GM19438 (cell line): ENCODE measurements at regions not wholly inside any gene's neighbourhood (a gene's known extent, or its start where the extent isn't known, plus 50 kb on each side); places are given as distances from the start of the nearest gene placed in this dataset.
"Not testable (repeated sequence)": the region's sequence is repeated elsewhere in the genome, so short reads cannot be mapped to it uniquely, and the experiment has no call there.

ENCODE experiments used
- ATAC-seq: cut with Tn5 transposase; IDR thresholded peaks from one replicate; pipeline ENCODE4 v1.9.1; 2021; ENCODE audit warnings: low read depth; ENCODE audit not compliant: unreplicated experiment

DNA sequence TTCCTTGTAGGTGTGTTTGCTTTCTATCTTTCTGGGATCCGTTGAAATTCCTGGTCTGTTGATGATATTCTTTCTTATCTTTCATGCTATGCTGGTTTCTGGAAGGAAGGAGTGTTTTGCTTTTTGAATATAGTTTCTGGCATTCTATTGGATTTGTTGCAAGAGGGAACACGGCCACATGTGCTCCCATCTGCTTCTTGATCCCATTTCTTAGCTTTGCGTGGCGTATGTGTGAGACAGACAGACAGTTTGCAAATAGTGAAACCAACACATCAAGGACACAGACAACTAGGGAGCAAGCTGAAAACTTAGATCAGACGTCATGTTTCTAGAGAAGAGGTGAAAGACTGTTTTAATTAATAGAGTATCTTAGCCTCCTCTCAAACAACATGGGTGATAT, 261.9 kb upstream of the PUDP start:
- ATAC-seq: no peak

DNA sequence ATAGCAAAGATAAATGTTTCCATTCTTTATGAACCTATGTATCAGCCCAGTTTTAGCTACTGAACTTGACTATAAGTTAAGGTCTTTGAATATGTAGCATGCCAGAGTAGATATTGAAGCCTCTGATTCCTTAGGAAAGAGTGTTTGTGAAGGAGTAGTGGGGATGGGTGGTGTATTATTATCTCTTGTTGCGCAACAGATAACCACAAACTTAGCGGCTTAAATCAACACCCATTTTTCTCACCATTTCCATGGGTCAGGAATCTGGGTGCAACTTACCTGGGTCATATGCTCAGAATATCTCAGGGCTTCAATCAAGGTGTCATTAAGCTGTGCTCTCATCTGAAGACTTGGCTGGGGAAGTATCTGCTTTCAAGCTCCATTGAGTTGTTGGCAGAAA, 251.4 kb upstream of the PUDP start:
- ATAC-seq: no peak

DNA sequence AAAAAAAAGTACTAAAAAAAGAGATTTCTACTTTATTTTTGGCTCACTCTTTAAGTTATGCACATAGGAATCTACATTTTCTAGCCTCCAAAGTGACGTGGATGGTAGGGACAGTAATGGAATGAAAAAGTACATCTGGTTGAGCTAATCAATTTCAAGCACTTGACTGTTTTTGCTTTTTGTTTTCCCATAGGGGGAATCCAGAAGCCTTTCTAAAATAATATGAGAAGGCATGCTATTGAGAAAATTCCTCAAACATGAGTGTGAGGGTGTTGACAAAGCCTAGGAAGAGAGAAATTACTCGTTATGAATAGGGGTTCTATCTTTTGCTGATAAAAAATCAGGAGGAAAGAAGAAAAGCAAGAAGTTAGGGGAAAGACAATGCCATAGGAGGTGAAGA, 242.5 kb upstream of the PUDP start:
- no peak for ATAC-seq

DNA sequence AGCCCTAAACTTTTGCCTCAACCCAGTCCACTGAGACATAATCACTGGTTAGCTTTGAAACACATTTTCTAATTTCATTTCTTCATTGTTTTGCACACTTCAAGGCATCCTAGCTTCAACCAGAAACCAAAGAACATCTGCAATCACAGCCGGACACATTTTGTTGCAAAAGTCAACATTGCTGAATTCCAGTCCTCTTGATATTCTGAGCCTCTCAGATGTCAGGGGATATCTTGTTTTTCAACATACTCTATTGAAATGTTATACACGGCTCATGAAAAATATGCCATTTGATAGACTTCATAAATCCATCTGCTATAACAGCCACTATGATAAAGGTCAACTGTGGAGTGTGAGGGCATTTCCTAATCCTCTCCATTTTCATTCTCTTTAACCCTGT, 241.6 kb upstream of the PUDP start:
- ATAC-seq: no peak

DNA sequence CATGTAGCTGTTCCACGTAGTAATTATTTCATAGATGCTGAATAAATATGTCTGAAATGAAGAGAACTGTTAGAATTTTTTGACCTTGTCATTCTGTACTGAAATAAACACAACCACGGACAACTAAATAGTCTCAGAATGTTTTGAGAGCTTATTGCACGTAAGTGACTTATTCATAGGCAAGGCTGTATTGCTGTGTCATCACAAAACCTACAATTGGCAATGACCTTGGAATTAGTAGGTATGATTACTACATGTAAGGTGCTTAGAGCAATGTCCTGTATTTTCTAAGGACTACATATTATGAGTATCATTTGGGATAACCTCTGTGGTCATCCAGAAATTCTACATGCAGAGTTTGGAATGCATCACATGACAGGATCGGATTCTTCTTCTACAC, 237.2 kb upstream of the PUDP start:
- ATAC-seq: no peak

DNA sequence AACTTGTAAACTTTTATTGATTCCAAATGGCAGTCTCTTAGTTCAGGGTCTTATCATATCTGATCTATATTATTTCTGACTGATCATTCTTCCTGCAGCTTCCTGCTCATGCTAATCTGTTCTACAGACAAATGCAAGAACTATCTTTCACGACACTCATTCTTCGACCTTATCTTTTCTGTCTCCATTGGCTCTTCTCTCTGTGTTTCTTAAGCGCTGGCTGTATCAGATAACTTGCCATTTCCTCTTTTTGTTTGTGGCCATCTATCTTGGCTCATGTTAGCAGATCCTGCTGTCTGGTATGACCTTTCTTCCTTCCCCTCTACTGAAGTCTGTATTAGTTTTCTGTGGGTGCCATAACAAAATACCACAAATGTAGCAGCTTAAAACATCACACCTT, 230.5 kb upstream of the PUDP start:
- no peak for ATAC-seq

DNA sequence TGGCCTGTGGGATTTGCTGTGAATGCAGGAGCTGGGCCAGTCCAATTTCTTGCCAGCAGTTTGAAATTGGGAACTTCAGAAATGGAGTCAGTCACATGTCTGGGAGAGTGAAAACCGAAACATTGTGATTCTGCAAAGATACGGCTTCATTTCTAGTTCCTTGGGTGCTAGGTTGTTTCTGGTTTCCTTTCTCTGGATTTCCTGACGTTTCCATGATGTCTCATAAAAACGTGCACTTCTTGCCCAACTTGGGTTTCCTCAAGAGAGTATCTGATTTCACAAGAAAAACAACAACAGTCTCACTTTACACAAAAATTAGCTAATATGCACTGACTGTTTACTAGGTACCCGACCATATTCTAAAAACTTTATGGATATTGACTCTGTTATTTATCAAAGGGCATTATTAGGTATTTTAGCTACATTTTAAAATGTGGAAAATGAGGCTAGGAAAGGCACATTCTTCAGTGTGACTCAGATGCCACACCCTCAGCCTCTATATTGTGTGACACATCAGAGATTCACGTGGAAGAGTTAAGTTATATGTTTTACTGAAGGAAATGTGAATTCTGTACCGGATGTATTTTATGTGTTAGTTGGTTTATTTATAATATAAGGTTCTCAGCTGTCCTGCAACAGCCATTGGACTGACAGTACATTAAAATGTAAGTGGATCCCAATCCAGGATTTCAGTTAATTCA, 225.0 kb upstream of the PUDP start:
- ATAC-seq: no peak

DNA sequence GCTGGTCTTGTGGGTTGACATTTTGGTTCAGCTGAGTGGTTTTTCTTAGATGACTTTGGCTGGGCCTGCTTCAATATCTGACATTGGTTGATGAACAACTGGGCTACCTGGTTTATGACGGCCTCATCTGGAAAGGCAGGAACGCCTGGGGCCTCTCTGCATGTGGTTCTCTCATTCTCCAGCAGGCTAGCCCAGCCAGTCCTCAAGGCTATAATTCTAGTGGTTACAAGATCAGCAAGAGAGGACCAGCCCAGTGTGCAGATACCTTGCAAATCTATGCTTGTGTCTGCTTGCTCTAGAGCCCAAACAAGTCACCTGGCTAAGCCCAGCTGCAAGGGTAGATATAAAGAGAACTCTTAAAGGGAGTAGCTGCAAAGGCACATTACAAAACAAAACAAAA, 214.2 kb upstream of the PUDP start:
- ATAC-seq: no peak

DNA sequence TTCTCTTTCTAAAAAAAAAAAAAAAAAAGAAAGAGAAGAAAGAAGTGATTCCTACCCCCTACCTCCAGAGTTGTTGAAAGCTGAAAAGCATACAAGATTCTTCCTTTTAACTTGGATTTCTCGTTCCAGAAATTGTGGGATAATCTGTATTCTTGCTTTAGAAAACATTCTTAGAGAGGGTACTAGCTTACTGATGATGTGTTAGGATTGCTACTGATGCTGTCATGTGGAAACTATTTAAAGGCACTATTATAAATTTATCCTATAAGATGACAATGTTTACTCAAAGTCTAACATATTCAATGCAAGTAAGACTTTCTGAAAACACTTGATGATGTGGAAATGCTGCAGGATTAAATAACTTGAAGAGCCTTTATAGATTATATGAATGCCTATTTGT, 204.0 kb upstream of the PUDP start:
- ATAC-seq: no peak

DNA sequence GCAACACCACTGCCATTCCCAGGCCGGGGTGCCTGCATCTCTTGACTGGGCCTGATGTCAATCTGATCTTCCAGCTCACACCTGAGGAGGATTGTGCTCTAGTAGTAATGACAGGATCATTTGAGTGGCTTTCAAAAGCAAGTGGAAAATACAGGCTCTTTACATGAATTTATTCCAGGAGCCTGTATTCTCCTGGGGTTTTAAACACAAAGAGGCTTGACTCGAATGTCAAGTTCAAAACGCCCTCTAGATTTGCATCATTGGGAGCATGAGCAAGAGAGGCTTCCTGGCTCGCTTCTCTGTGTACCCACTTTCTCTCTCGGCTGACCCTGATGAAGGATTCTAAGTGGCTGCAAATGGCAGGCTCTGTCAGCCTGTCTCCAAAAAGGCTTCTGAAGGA, 199.5 kb upstream of the PUDP start:
- no peak for ATAC-seq

DNA sequence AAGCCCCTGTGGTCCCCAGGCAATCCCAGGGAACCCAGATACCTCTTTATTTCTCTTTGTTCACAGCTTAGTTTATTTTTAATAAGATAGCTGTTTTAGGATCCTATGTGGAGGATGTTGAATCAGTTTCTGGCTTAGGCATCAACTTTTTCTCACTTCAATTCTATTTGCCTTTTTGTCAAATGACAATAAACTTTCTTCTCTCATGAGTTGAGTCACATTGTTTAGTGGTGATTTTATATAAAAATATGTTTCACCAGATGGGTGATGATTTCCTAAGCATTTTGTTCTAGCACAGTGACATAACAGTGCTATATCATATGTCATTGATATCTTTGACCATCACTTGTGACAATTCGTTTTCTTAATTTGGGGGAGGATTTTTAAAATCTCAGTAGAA, 198.1 kb upstream of the PUDP start:
- no peak for ATAC-seq

DNA sequence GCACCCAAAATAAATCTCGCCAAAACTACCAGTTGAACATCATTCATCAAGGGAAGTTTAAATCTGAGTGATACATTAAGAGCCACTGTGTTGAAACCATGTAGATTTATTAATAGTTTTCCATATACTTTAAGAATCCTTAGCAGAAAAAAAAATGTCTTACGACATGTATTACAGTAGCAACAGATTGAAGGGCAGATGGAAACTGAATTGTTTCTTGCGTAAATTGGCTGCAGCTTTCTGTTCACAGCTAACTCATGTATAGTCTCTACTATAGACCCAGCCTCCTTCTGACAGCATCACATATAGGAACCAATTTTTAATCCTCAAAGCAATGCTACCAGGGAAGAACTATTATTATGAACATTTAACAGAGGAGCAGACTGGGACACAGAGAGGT, 195.2 kb upstream of the PUDP start:
- no peak for ATAC-seq

DNA sequence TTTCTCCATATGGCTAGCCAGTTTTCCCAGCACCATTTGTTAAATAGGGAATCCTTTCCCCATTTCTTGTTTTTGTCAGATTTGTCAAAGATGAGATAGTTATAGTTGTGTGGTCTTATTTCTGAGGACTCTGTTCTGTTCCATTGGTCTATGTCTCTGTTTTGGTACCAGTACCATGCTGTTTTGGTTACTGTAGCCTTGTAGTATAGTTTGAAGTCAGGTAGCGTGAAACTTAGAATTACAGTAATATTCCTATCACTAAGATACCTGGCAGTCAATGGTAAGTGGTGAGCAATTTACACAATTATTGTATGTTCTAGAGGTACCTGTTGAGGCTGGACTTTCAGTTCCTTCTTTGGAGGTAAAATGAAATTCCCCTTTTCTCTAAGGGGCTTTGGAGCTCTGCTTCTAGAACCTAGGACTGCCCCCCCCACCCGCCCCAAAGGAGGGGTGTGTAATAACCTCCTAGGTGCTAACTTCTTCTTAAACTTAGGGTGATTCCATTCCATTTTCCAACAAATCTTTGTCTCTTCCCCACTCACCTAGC, 187.9 kb upstream of the PUDP start:
- not testable (repeated sequence) for ATAC-seq

DNA sequence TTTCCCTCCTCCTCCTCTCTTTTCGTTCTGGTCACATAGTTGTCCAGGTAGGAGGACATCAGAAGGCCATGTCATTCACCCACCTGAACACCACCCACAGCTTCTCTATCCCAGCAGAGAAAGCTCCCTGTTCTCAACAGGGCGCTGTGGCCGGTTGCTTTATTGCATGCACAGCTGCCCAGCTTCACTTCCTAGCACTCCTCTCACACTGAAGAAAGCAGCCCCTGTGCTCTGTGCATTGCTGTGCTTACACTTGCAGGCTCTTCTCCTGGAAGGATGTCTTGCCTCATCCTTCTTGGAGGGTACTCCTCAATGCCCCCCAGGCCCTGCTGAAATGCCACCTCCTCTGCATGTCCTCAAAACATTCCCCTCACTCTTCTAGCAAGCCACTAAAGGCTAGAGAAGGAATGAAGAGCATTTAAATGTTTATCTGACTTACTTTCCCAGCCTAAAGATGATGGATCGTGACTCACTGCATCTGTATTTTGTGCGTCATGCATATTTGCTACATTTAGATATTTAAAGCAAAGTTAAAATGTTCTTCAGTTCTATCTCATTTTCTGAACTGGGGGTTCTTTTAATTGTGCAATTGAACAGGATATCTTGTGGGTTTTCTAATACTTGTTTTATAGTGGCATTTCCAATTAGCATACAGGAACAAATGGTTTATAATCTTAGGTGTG, 186.4 kb upstream of the PUDP start:
- ATAC-seq: no peak

DNA sequence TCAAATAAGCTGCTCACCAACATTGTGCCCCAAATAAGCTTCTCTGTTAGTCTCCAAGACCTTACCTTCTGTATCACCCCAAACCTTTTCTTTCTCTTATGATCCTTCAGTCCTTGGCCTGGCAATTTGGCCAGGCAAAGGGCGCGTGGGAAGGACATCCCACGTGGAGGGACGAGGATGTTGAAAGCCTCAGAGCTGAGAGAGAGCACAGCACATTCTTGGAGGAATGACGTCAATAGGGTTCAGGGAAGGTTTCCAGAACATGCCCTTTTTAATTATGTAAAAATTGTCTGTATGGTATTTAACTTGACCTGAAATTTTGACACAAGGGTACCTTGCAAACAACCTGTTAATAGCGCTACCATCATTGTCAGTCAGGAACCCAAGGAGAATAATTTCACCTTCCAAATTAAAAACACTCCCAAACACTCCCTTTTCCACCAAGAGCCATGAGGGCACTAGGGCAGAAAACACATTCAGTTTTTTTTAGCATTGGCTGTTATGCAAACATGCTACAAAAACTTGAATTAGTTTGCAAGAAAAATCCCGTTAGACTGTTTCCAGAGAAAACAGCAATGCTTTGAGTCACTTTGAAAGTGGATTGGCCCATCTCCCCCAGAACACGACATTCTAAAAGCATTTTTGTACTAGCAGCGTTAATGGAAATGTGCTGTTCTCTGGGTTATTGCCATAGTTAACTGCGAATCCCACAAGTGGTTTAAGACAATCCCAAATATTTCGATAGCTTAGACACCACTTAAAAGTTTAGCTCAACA, 183.2 kb upstream of the PUDP start:
- no peak for ATAC-seq

DNA sequence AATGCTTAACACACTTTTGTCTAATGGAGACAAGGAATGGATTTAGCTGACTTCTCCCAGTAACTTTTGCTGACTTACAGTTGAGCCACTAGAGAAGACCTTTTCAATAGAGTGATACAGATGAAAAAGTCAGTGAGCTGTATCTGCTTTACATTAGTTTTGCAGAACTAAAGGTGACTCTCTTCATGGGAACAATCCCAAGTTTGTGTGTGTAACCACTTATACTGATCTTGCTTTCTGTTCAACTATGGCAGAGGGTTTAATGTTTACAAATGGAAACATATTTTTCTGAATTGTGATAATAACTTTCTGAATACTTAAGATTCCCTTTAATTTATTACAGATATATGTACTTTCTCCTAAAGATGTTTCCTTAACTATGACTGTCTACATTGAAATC, 182.6 kb upstream of the PUDP start:
- ATAC-seq: no peak

DNA sequence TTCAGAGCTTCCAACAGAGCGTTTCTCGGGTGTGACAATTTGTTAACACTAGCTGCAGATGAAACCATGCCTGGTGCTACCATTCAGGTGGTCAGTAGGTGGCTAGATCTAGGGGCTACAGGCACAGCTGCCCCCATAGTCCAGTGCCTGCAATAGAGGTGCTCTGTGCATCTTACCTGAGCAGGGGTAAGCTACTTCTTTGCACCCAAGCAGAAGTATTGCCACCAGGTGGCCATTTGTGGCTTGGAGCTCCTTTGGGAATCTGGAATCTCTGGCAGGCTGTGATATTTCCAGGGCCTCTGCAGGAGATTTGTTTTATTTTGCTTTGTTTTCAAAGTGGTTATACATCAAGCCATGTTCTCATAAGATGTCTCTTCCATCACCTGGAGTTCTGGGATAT, 170.7 kb upstream of the PUDP start:
- ATAC-seq: no peak

DNA sequence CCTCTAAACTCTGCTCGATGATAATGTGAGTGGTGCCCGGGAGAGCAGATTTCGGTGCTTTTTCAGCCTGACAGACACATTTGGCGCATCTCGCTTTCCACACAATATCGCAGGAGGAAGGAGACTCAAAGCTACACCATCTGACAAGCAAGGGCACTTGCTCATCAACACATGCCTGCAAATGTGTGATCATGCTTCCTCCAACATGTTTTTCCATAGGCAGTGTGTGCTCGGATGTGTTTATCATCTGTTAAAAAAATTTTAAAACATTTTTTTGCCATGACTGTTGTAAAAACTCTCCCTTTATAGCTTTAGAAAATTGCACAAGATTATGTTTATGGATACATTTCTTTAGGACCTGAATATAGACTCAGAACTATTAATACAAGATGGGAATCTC, 170.3 kb upstream of the PUDP start:
- no peak for ATAC-seq

DNA sequence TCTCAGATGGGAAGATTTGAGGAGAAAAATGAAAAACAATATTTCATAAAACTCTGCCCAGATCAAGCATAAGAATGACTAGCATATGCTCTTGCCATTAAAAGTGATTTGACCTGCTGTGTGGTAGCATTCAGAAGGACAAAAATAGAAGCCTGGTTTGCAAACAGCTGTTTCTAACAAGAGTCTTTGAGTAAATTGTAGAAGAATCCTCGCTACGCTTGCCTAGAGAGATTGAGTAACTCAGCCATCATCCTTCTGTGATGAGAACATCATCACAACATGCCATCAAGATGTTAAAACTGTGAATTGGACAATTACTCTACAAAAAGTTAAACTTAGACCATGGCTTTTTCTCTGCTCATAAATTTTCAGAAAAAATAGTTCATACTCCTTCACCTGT, 168.9 kb upstream of the PUDP start:
- no peak for ATAC-seq

DNA sequence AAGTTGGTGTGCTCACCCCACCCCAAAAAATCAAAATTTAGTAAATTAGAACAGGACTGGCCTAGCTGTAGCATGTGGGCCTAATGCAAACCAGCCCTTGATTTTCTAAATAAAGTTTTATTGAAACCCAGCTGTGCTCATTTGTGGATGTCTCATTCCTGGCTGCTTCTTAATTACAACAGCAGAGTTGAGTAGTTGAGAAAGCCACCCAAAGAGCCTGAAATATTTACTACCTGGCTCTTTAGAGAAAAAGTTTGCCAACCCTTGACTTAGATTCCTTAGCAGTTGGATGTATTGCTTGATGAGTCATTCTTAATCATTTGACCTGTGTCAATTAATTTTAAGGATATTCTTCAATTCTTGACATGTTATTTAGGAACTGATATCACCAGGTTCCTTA, 168.3 kb upstream of the PUDP start:
- no peak for ATAC-seq

DNA sequence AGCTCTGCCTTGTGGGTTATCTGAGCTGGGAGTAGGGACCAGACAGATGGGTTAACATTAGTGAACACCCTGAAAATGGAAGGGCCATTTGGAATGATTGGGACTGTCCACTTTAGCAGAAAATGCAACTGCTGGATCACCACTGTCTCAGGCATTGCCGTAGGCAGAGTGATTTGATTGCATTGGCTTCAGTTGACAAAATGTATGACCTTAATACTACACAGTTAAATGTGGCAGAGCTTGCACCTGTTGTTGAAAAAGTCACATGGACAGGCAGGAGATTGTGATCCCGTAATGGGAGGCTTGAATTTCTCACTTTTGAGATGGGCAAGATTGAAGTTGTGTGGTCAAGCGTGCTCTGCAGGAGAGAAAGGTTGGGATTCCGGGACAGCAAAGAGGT, 166.5 kb upstream of the PUDP start:
- no peak for ATAC-seq

DNA sequence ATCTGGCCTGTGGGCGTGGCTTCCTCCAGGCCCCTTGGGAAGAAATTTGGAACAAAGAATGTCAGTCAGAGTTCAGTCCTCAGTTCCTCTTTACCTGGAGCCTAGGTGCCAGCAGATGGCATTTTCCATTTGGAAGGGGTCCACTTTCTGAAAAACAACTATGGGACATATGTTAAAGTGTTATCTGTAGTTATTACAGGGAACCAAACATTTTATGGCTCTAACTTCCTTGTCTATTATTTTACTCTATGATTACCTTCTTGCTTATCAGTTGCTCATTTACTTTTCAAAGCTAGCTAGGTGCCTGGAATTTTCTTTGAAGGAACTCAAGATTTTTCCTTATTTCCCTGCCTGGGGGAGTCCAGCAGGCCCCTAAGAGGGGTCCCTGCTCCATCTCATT, 159.8 kb upstream of the PUDP start:
- ATAC-seq: no peak
